Tibial nerve (tissue), 4 donors: ENCODE measurements at regions not wholly inside any gene's neighbourhood (a gene's known extent, or its start where the extent isn't known, plus 50 kb on each side); places are given as distances from the start of the nearest gene placed in this dataset.

ENCODE experiments used
- CTCF ChIP-seq, 5 experiments: fragments of 200-600 bp in 3 of 5; fragments of 450-650 bp in 2 of 5; sonication (generic) in 3 of 5; IDR thresholded peaks; one replicate each; pipeline ENCODE4 v1.5.1; 2016 to 2019; ENCODE audit warnings: antibody characterized with exemption in 5 of 5, mild to moderate bottlenecking in 3 of 5, moderate library complexity in 2 of 5
- EP300 ChIP-seq, 2 donors: sonication (generic); formaldehyde crosslinking; IDR thresholded peaks; one replicate each; pipeline ENCODE4 v1.6.1; 2017; ENCODE audit warnings: antibody characterized with exemption in 2 of 2, mild to moderate bottlenecking in 1 of 2

DNA sequence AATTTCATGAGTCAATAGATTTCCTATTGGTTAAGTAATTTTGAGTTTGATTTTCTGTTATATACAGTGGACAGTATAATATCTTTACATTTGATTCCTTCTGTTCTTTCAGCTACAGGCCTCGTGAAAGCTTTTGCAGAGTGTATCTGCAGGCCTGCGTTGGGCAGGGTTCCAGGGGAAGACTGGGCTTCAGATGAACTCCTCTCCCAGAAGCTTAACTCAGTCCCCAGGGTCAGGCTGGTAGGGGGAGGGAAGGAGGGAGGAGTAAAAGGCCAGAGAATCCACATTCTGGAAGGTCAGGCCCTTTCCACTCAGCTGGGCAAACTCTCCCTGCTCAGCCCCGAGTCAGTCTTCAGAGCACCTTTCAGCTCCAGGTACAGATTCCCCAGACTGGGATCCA is 100.4 kb upstream of the NECTIN1 start:
- TF ChIP-seq CTCF (IDR thresholded peaks at IDR 0.05) (no peak), EP300 (IDR thresholded peaks at IDR 0.05) (no peak)
